Stimulated activated CD8-positive, alpha-beta memory T cell treated with anti-CD3 and anti-CD28 coated beads, Interleukin-15, amount 100 ng/mL, for 4 hours (primary cell): ENCODE measurements at regions not wholly inside any gene's neighbourhood (a gene's known extent, or its start where the extent isn't known, plus 50 kb on each side); places are given as distances from the start of the nearest gene placed in this dataset.
"Not testable (repeated sequence)": the region's sequence is repeated elsewhere in the genome, so short reads cannot be mapped to it uniquely, and the experiment has no call there.

Source experiments
- DNase-seq, 2 donors: peaks; one replicate each; pipeline ENCODE4 v3.0.0-alpha.2; 2020; ENCODE audit warnings: low read depth in 2 of 2

DNA sequence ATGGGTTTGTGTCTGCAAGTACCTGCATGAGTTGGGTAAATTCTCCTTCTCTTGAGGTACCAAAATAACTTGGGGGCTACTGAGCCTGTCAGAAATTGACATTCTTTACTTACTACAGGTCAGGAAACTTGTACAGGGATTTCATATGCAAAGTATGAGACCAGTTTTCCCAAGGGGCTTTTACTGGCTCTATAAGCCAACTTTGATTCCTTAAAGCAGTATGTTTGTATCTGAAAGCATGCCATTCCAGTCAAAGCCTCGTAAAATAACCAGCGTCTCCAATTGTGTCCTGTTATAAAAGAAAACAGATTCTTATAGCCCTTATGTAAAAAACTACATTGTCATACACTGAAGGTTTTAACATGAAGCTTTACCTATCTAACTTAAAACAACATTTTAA is 90.2 kb downstream of the ZNF467 start:
- no peak for DNase-seq

DNA sequence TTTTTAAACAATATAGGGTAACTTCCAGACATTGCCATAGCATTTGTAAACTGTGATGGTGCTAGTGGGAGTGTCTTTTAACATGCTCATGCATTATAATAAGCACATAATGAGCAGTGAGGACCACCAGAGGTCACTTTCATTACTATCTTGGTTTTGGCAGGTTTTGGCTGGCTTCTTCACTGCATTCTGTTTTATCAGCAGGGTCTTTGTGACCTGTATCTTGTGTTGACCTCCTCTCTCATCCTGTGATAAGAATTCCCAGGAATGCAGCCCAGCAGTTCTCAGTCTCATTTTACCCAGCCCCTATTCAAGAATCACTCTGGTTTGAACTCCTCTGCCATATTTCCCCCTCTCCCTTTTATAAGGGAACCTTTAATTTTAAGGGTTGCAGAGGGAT is 91.3 kb downstream of the ZNF467 start:
- no peak for DNase-seq

DNA sequence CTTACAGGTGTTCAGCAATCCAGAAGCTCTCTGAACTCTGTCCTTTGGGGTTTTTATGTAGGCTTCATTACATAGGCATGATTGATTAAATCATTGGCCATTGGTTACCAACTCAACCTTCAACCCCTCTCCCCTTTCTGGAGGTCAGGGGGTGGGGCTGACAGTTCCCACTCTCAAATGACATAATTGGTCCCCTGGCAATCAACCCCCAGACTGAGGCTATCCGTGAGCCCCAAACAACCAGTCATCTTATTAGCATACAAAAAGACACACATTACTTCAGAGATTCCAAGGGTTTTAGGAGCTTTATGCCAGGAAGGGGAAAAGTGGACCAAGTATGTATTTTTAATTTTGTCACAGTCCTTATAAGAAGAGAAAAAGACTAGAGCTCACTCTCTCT is 92.1 kb downstream of the ZNF467 start:
- DNase-seq = no peak

DNA sequence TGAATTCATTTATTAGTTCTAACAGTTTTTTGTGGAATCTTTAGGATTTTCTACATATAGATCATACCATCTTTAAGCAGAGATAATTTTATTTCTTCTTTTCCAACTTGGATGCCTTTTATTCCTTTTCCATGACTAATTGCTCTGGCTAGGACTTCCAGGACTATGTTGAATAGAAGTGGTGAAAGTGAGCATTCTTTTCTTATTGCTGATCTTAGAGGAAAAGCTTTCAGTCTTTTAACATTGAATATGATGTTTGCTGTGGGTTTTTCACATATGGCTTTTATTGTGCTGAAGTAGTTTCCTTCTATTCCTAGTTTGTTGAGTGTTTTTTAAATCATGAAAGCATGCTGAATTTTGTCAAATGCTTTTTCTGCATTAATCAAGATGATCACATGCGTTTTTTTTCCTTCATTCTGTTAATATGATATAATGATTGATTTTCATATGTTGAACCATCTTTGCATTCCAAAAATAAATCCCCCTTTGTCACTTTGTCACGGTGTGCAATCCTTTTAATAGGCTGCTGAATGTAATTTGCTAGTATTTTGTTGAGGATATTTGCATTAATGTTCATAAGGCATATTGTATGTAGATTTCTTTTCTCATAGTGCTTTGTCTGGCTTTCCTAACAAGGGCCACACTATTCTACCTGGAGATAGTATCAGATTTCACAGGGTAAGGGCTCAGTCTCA is 92.9 kb downstream of the ZNF467 start:
- no peak for DNase-seq

DNA sequence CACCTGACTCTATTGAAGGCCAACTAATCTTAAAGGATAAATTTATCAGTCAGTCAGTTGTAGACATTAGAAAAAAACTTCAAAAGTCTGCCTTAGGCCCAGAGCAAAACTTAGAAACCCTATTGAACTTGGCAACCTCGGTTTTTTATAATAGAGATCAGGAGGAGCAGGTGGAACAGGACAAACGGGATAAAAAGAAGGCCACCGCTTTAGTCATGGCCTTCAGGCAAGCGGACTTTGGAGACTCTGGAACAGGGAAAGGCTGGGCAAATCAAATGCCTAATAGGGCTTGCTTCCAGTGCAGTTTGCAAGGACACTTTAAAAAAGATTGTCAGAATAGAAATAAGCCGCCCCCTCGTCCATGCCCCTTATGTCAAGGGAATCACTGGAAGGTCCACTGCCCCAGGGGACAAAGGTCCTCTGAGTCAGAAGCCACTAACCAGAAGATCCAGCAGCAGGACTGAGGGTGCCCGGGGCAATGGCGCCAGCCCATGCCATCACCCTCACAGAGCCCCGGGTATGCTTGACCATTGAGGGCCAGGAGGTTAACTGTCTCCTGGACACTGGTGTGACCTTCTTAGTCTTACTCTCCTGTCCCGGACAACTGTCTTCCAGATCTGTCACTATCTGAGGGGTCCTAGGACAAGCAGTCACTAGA is 98.5 kb downstream of the ZNF467 start:
- not testable (repeated sequence) for DNase-seq

DNA sequence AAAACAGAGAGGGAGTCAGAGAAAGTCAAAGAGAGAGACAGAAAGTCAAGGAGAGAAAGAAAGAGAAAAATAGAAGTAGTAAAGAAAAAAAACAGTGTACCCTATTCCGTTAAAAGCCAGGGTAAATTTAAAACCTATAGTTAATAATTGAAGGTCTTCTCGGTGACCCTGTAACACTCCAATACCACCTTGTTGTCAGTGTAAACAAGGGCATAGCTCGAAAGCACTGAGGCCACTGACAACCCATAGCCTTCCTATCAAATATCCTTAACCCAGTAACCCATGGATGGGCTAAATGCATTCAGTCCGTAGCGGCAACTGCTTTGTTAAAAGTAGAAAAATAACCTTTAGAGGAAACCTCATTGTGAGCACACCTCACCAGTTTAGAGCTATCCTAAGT is 100.4 kb downstream of the ZNF467 start:
- no peak for DNase-seq

DNA sequence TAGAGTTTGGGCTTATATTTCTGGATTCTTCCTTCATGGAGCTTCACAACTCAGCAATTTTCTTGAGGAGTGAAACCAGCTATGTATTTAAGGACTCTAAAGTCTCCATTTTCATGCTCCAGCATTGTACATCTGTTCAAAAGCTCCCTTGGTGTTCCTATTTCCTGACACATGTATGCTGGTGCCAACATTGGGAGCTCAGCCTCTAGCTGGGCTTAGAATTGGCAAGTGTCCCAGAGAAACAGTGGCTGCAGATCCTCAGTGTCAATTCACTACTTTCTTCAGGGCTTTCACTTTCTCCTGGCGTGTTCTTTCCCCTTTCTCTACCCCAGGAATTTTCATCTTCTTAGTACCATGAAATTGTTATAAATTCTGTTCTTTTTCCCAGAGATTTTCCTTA is 103.1 kb downstream of the ZNF467 start:
- DNase-seq = no peak

DNA sequence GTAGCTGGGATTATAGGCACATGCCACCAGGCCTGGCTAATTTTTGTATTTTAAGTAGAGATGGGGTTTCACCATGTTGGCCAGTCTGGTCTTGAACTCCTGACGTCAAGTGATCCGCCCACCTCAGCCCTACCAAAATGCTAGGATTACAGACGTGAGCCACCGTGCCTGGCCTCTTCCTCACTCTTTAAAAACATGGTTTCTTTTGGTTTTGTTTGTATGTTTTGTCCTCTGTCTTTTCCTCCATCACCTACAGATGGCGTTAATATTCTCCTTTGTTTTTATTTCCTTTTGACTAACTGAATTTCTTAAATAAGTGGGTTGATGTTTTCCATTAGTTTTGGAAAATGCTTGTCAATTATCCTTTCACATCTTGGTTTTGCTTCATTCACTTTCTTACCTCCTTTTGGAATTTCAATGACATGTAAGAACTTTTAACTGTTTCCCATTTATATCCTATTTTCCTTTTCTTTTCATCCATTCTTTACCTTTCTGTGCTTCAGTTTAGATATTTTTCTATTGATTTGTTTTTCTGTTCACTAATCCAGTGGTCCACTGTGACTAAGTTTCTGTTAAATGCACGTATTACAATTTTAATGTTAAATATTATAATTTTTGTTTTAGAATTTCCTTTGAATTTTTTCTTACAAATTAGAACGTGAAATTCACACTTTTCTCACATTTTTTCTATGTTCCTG is 104.1 kb downstream of the ZNF467 start:
- no peak for DNase-seq

DNA sequence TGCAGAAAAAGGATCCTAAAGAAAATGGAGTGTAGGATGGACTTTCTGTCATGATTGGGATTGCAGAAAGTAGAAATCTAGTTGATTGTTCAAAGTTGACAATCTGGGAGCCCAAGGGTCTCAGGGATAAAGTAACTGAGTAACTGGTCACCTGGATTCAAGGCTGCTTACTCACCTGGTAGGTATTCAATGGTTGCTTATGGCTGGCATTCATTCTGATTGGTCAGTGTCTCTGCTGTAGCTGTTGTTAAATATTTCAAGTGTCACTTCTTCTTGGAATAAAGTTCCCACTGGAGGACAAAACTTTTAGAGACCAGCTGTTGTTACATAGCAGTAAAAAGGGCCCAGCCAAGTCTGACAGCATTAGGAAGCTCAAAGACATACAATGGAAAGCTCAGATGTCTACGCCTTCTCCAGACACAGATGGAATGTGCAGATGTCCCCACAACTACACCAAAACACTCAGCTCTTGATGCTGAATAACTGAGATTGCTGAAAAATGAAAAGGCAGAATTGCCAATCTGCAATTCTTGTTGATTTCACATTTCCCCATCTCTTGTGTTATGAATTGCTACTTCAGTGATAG is 106.9 kb downstream of the ZNF467 start:
- no peak for DNase-seq

DNA sequence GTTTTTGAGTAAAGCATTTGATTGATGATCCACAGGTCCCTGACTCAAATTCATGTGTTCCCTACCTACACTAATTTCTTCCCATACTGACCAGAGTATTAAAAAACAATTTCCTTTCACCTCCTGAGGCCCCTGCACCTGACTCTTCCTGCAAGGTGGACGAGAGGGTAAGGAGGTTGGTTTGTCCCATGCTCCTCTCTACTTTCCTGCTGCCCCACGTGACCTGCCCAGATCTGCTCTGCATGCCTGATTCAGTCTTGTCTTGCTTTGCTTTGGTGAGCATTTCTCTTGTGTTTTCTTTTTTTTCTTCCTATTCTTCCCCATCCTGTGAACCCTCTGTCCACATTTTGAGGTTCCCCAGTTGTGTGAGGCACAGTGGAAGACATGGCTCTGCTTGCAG is 107.8 kb downstream of the ZNF467 start:
- not testable (repeated sequence) for DNase-seq

DNA sequence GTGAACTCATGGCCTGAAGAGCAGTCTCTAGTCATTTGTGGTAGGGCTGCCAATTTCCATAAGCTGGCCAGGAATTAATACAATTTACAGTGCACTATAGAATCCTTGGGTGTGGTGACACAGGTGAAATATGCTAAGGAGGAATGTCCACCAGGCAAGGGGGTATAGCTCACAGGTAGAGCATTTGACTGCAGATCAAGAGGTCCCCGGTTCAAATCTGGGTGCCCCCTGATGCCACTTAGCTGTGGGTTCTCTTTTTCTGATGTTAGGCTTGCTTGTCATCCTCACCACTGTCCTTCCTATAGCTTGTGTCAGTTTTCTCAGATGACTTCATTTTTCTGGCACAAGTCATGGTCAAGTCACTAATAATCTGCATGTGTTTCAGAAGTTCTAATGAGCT is 108.7 kb downstream of the ZNF467 start:
- DNase-seq = no peak

DNA sequence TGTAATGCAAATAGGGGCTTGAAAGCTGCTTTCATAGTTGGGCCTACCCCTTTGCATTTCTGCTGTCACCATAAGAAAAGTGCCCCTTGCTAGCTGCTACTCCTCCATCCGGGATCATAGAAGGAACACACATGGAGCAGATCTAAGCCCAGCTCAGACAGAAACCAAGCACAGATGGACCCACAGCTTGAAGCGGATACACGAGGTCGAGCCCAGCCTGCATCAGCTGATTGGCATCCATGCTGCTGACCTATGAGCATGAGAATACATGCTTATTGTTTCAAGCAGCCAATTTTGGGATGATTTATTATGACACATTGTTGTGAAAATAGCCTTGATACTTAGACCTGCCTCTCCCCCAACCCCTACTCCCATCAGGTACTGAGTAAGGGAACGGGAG is 109.2 kb downstream of the ZNF467 start:
- DNase-seq = no peak

DNA sequence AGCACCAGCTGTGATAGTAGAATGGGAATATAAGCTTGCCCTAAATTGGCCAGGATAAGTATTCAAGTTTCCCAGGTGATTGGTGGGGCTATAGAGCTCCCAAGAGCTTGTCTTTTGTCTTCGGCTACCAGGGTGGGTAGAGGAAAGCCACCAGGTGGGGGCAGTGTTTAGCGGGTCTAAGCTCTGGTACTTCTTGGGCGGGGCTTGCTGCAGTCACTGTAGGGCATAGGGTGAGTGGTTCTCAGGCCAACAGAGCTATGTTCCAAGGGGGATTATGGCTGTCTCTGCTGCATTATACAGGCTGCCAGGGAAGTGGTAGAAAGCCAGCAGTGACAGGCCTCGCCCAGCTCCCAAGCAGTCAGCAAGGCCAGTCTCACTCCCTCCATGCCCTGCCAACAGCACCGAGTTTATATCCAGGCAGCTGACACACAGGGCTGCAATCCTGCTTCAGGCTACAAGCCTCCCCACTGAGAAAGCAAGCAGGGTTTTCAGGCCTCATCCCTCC is 110.7 kb downstream of the ZNF467 start:
- peak; percentile 2 to 24 for DNase-seq

DNA sequence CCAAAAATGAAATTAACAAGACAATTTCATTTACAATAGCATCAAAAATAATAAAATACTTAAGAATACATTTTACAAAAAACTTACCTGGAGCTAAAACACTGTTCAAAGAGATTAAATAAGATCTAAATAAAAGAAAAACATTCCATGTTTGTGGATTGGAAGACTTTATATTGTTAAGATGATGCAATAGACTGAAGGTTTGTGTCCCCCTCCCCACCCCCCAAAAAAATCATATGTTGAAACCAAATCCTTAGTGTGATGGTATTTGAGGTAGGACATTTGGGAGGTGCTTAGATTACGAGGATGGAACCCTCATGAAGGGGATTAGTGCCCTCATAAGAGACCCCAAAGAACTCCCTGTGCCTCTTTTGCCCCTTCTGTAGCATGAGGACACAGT is 117.6 kb downstream of the ZNF467 start:
- DNase-seq = no peak

DNA sequence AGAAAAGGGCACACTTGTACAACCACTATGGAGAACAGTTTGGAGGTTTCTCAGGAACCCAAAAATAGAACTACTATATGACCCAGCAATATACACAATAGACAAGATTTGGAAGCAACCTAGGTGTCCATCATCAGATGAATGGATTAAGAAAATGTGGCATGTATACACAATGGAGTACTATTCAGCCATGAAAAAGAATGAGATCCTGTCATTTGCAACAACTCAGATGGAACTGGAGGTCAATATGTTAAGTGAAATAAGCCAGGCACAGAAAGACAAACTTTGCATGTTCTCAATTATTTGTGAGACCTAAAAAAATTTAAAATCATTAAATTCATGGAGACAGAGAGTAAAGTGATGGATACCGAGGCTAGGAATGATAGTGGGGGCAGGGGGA is 118.8 kb downstream of the ZNF467 start:
- no peak for DNase-seq

DNA sequence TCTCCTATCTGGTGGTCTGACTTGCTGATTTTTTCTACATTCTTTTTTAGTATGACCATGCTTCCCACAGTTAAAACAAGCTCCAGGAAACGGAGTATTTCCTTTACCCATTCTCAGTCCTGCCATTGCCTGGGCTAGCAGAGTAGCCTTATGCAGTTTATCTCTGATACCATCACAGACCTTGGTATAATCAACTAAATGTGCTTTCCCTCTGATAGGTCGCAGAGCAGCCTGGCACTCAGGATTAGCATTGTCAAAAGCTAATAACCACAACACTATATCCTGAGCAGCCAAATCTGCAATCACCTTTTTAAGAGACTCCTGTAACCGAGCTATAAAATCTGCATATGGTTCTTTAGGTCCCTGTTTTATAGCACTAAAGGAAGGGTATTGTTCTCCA is 123.2 kb downstream of the ZNF467 start:
- not testable (repeated sequence) for DNase-seq

DNA sequence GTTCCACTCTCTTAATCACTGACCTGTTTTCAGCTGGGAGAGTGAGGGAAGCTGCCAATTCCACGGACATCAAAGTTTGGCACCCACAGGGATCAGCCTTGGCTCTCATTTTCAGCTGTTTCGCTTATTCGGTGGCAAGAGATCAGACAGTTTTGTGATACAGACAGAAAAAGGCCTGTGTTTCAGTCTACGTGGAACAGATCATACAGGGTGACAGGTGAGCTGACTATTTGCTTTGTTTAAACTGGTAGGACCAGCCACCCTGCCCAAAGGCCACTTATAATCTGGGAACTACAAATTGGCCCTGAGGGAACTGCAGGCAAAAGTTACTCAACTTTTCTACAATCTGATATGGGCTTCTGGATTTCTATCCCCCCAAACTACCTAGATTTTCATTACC is 128.6 kb downstream of the ZNF467 start:
- DNase-seq = no peak

DNA sequence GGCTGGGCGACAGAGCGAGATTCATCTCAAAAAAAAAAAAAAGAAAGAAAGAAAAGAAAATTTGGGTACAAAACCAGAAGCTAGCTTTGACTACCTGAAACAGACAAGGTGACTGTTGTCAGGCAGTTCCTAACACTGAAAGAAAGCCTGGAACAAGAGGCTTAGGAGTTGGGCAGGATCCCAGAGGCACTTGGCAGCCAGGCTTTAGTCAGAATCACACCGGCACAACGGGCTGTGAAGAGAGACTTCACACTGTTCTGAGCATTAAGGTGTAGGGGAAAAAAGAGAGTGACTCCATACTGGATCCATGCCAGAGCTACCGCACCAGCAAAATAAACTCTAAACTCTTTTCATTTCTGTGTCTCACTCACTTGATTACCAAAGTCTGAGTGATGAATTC is 130.8 kb downstream of the ZNF467 start:
- no peak for DNase-seq

DNA sequence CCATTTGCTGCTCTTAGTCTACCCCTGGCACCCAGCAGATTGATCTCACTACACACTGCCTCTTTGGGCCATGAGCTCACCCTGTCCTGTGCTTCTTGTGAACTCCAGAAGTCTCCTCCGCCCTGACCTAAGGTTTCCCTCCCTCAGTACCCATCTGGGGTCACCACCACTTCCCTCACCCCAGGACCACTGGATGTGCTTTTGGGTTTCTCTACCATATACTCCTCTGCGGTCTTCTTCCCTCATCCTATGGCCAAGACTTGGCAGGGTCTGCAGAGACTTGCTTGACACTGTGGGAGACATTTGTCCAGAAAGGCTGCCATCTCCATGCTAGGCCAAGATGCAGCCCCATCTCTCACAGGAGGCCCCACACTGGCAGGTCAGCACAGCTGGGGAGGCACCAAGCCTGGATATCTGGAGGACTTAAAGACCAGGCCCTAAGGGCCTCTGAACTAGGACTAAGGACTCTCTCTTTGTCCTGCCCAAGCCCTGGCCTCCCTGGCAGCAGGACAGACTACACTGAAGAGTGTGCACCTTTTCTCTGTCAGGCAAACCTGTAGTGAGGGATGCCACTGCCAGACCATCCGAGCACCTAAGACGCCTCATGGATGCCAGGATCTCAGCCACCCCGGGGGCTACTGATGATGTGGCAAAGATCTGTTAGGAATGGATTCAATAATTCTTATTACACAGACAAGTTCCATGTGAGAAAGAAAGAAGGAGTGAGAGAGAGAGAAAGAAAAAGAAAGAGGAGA is 134.6 kb downstream of the ZNF467 start:
- DNase-seq = no peak

DNA sequence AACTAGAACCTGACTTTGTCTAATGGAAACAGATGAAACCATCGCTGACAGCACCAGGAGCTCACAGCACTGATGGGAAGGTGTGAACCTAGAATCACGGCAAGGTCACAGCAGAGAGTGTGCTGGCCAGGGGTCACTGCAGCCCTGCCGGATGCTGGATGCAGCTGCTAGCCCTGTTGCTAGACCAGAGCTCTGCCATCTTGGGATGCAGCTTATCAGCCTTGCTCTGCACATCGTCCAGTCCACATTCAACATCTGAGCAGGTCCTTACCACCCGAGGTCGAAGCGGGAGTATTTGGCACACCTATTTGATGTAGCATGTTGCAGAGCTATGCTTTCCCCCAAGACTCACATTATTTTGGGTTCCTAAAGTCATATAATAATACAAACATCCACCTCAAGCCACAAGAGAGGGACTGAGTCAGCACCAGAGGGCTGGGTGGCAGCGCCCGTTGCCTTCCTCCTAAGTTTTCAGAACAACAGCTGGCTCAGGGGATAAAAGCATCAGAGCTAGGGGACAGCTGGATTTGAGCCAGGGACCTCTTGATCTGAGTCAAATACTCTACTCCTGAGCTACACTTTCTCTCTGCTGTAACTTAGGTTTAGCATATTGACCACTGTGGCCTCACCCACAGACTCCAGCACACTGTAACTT is 135.3 kb downstream of the ZNF467 start:
- DNase-seq = no peak

DNA sequence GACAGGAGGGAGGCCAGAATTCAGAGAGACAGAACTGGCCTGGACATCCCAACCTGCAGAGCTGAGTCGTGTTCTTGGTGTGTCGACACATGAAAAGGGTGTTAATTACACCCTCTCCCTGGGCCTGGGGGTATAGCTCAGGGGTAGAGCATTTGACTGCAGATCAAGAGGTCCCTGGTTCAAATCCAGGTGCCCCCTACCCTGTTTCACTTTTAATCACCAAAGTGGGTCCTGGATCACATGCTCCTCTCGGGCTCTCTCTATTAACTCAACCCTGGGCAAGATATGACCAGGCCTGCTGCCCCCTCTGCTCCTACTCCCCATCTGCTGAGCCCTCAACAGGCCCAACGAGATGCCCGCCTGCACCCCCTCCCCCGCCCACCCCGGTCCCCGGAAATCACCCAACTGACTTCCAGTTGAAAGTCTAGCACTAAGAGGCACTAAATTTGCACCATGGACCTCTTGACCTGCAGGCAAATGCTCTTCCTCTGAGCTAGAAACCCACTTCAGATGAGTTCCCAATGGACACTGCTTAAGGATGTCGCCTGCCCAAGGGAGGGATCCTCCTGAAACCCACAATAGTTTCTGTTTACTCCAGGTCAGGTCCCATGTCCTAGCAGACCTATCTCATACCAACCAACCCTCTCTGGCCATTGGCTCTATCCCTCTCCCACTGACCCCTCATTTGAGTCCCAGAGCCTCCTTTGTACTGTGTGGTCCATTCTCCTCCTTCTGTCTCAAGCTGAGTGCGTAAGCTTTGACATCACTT is 137.6 kb downstream of the ZNF467 start:
- no peak for DNase-seq
